ENCODE measurements at regions not wholly inside any gene's neighbourhood (a gene's known extent, or its start where the extent isn't known, plus 50 kb on each side); places are given as distances from the start of the nearest gene placed in this dataset.
"Not testable (repeated sequence)": the region's sequence is repeated elsewhere in the genome, so short reads cannot be mapped to it uniquely, and the experiment has no call there.

- H3K9me3 ChIP-seq; DNase-seq; H3K4me3 ChIP-seq; ATAC-seq; H3K27ac ChIP-seq; H3K4me1 ChIP-seq; intact Hi-C loops (cut with DNase I); H3K27me3 ChIP-seq (ENCODE audit: insufficient read depth in 3 of 3, low read length in 2 of 3); H3K36me3 ChIP-seq (ENCODE audit: insufficient read depth in 1 of 2, low read depth in 1 of 2): not testable (repeated sequence)
- 46 to 76% (median 55%) methylated on average over 1 of the region's 3 CpGs for WGBS, 3 donors
Observed at GRCh38 chr7:73205594-73205993, 103.0 kb downstream of the NSUN5 start.

- H3K4me3 ChIP-seq; ATAC-seq; DNase-seq; H3K27me3 ChIP-seq (ENCODE audit: insufficient read depth in 3 of 3, low read length in 2 of 3); H3K9me3 ChIP-seq; H3K36me3 ChIP-seq (ENCODE audit: insufficient read depth in 1 of 2, low read depth in 1 of 2); H3K4me1 ChIP-seq; intact Hi-C loops (cut with DNase I): not testable (repeated sequence)
- 54 to 72% (median 58%) methylated on average over 3 to 5 of the region's 5 CpGs for WGBS, 3 donors
- H3K27ac ChIP-seq: peak overlapping the region; percentile 58
Observed at GRCh38 chr7:73204898-73205297, 103.7 kb downstream of the NSUN5 start.

GRCh38 chr7:73203312-73203711 is 105.3 kb downstream of the NSUN5 start:
- H3K4me3 ChIP-seq; H3K27ac ChIP-seq; H3K36me3 ChIP-seq (ENCODE audit: insufficient read depth in 1 of 2, low read depth in 1 of 2); H3K27me3 ChIP-seq (ENCODE audit: insufficient read depth in 3 of 3, low read length in 2 of 3); H3K9me3 ChIP-seq; DNase-seq; intact Hi-C loops (cut with DNase I); H3K4me1 ChIP-seq: not testable (repeated sequence)
- ATAC-seq: peak in 1 of 4 donors; percentile 31
- WGBS, 3 donors: 82 to 94% (median 88%) methylated on average over 5 of the region's 5 CpGs

DNA sequence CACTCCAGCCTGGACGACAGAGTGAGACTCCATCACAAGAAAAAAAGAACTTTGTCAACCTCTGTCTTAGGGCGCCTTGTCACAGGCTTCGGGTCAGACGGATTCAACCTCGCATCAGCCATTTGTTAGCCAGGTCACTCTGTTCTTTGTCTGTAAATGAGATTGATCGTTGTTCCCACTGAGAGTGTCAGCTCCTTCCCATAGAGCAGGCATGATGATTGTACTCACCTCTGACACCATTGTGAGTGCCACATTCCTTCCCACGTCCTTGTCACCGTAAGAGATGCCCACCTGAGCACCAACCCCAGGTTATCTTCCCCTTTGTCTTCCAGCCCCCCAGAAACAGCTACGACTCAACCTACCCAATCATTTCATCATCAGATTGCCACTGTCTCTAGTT is 107.4 kb downstream of the NSUN5 start:
- H3K27me3 ChIP-seq (ENCODE audit: insufficient read depth in 3 of 3, low read length in 2 of 3); H3K9me3 ChIP-seq; H3K4me3 ChIP-seq; intact Hi-C loops (cut with DNase I); H3K4me1 ChIP-seq; H3K36me3 ChIP-seq (ENCODE audit: insufficient read depth in 1 of 2, low read depth in 1 of 2); DNase-seq: not testable (repeated sequence)
- WGBS, 3 donors: 61 to 85% (median 68%) methylated on average over 7 to 8 of the region's 9 CpGs
- H3K27ac ChIP-seq: peak overlapping the region; percentile 81
- ATAC-seq: peak; percentile 7 to 23 (median 14)

- H3K27ac ChIP-seq; H3K36me3 ChIP-seq (ENCODE audit: insufficient read depth in 1 of 2, low read depth in 1 of 2); H3K4me1 ChIP-seq; H3K9me3 ChIP-seq; H3K4me3 ChIP-seq; H3K27me3 ChIP-seq (ENCODE audit: insufficient read depth in 3 of 3, low read length in 2 of 3); intact Hi-C loops (cut with DNase I); DNase-seq: not testable (repeated sequence)
- no CpG with 5 or more reads among the region's 9 CpGs for WGBS, 3 donors
- ATAC-seq: peak; percentile 92 to 95 (median 95)
Observed at GRCh38 chr7:73200518-73201099, 108.0 kb downstream of the NSUN5 start.

- not testable (repeated sequence) for H3K27me3 ChIP-seq (ENCODE audit: insufficient read depth in 3 of 3, low read length in 2 of 3)
- 98 to 100% (median 99%) methylated on average over 6 to 8 of the region's 10 CpGs for WGBS, 3 donors
Observed at GRCh38 chr7:73193991-73194390, 108.2 kb upstream of the SPDYE9 start.

DNA sequence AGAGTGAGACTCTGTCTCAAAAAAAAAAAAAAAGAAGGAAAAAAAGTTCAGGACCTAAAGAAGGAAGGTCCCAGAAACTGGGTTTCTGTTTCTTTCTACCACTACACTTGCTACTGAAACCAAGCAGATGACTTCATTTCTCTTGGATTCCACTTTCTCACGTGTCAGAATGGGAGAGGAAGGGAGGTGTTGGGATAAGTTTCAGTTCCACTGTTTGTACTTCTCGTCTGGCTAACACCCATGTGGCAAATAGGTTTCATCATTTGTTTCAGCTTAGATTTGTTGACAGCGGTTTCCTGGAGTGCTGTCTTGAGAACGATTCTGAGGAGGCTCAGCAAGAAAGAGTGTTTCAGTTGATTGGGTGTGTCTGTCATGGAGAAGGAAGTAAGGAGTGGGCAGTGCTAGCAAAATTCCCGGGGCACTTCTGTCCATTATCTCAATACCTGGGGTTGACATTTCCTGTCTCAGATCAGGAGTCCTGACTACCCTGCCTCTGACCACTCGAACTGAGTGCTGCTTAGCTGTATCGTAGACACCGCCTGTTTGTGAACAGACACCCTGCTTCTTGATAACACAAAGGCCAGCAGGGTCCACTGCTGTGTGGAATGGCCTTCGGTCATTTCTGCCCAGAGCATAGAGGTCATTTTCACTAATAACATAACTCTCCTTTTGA is 104.8 kb upstream of the SPDYE9 start:
- 83 to 92% (median 87%) methylated on average over 3 to 4 of the region's 9 CpGs for WGBS, 3 donors
- ATAC-seq: peak; percentile 52 to 79 (median 65)
- H3K9me3 ChIP-seq; intact Hi-C loops (cut with DNase I); H3K27ac ChIP-seq; DNase-seq; H3K27me3 ChIP-seq (ENCODE audit: insufficient read depth in 3 of 3, low read length in 2 of 3); H3K4me3 ChIP-seq; H3K4me1 ChIP-seq: not testable (repeated sequence)
- peaks cover 0 to 13% of the 10 kb centered on the region in 2 donors for H3K36me3 ChIP-seq (ENCODE audit: insufficient read depth in 1 of 2, low read depth in 1 of 2)

More at GRCh38 chr7:73193991-73194390, 108.2 kb upstream of the SPDYE9 start:
- DNase-seq: peak in 1 of 2 donors; percentile 29
- H3K4me3 ChIP-seq; ATAC-seq; H3K4me1 ChIP-seq; intact Hi-C loops (cut with DNase I); H3K9me3 ChIP-seq; H3K36me3 ChIP-seq (ENCODE audit: insufficient read depth in 1 of 2, low read depth in 1 of 2); H3K27ac ChIP-seq: not testable (repeated sequence)

- H3K27me3 ChIP-seq (ENCODE audit: insufficient read depth in 3 of 3, low read length in 2 of 3); H3K4me1 ChIP-seq; H3K27ac ChIP-seq; H3K9me3 ChIP-seq; intact Hi-C loops (cut with DNase I); H3K4me3 ChIP-seq; H3K36me3 ChIP-seq (ENCODE audit: insufficient read depth in 1 of 2, low read depth in 1 of 2): not testable (repeated sequence)
- 96 to 99% (median 98%) methylated on average over 4 to 5 of the region's 9 CpGs for WGBS, 3 donors
- peak; percentile 7 to 8 for DNase-seq
- peak in 1 of 4 donors; percentile 15 for ATAC-seq
Observed at GRCh38 chr7:73188287-73188686, 102.4 kb upstream of the SPDYE9 start.

DNA sequence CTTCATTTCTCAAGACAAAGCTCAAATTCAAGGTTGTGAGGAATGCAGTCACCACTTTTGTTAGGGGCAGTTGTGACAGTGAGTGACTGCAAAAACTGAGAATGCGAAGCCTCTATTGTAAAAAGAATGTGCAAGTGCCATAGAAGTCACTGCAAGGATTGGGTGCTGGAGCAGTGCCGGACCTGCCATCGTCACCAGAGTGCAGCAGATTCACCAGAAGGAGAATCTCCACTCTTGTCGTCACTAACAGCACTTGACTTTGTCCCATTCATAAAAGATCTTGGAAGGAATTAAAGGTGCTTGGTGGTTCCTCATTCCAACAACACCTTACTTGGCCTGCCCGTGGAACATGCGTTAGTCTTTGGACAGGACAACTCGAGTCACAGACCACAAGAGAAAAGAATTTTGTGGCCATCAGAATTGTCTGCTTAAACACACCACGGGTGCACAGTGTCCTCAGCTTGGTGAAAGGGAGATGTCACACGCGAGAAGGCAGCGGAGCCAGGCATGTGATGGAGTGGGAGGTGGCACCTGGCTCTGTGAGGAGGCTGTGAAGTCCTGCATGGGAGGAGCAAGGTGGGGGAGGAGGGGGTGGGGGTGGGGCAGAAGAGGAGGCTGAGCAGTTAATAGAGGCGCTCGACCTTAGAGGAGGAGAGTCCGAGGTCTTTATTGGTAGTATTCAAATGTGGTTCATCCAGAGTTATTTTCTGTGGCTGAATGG is 100.9 kb upstream of the SPDYE9 start:
- H3K4me3 ChIP-seq; H3K9me3 ChIP-seq; H3K27me3 ChIP-seq (ENCODE audit: insufficient read depth in 3 of 3, low read length in 2 of 3); intact Hi-C loops (cut with DNase I); DNase-seq; H3K4me1 ChIP-seq; H3K36me3 ChIP-seq (ENCODE audit: insufficient read depth in 1 of 2, low read depth in 1 of 2); H3K27ac ChIP-seq: not testable (repeated sequence)
- ATAC-seq: peak; percentile 37 to 64 (median 58)
- WGBS, 3 donors: no CpG with 5 or more reads among the region's 14 CpGs

DNA sequence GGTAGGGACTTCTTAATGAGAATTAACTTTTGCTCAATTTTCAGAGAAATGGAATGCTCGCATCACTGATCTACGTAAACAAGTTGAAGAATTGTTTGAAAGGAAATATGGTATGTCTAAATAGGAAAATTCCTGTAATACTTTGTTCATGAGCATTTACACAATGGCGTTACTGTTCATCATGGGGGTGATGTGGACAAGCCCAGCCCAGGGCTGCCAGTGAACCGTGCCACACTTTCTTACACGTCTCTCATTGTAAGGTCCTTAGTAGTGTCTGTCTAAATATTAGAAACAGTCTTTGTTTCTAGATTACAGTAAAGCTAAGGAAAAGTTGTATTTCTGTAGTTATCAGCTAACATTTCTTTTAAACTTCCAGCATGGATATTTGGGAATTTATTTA is 91.0 kb upstream of the SPDYE9 start:
- DNase-seq; H3K9me3 ChIP-seq; H3K4me1 ChIP-seq; H3K36me3 ChIP-seq (ENCODE audit: insufficient read depth in 1 of 2, low read depth in 1 of 2); H3K27me3 ChIP-seq (ENCODE audit: insufficient read depth in 3 of 3, low read length in 2 of 3); ATAC-seq; H3K27ac ChIP-seq; intact Hi-C loops (cut with DNase I); H3K4me3 ChIP-seq: not testable (repeated sequence)
- WGBS, 3 donors: no CpG with 5 or more reads among the region's 5 CpGs

- H3K4me3 ChIP-seq; H3K27ac ChIP-seq; DNase-seq; H3K36me3 ChIP-seq (ENCODE audit: insufficient read depth in 1 of 2, low read depth in 1 of 2); H3K27me3 ChIP-seq (ENCODE audit: insufficient read depth in 3 of 3, low read length in 2 of 3); H3K9me3 ChIP-seq; H3K4me1 ChIP-seq; intact Hi-C loops (cut with DNase I): not testable (repeated sequence)
- no CpG with 5 or more reads among the region's 10 CpGs for WGBS, 3 donors
- ATAC-seq: peak in 3 of 4 donors; percentile 43 to 49 (median 45)
Observed at GRCh38 chr7:73175322-73175721, 89.5 kb upstream of the SPDYE9 start.

Data from psoas muscle (tissue), 7 donors.